GM23338 (cell line): ENCODE measurements at regions not wholly inside any gene's neighbourhood (a gene's known extent, or its start where the extent isn't known, plus 50 kb on each side); places are given as distances from the start of the nearest gene placed in this dataset.
A peak's percentile ranks its signal among the peaks of the same experiment; 100 is the strongest.

Experiments used
- ATAC-seq: fragments of 200-7000 bp; cut with Tn5 transposase; 3 replicates; pipeline ENCODE4 v1.9.1; 2020
- DNase-seq: peaks from one replicate; pipeline ENCODE4 v3.0.0-alpha.2; 2015; ENCODE audit warnings: low spot score
- H2AFZ ChIP-seq: fragments of 200-600 bp; sonication (generic); 2 replicates; pipeline ENCODE4 v1.8.0; 2016; ENCODE audit warnings: antibody characterized with exemption, mild to moderate bottlenecking, moderate library complexity
- H3F3A ChIP-seq: fragments of 200-600 bp; sonication (generic); replicated peaks from 2 replicates; pipeline ENCODE4 v1.8.0; 2017; ENCODE audit warnings: antibody characterized with exemption, mixed run types, low read depth
- H3K27ac ChIP-seq: fragments of 200-600 bp; sonication (generic); 2 replicates; pipeline ENCODE4 v1.6.1; 2016; ENCODE audit warnings: low read depth
- H3K27me3 ChIP-seq: fragments of 200-600 bp; sonication (generic); 2 replicates; pipeline ENCODE4 v1.8.0; 2016; ENCODE audit warnings: mild to moderate bottlenecking, mixed run types, moderate library complexity; ENCODE audit not compliant: insufficient read depth
- H3K36me3 ChIP-seq: fragments of 200-600 bp; sonication (generic); 2 replicates; pipeline ENCODE4 v1.8.0; 2016; ENCODE audit warnings: mild to moderate bottlenecking; ENCODE audit not compliant: insufficient read depth
- H3K4me1 ChIP-seq: fragments of 200-600 bp; sonication (generic); 2 replicates; pipeline ENCODE4 v1.8.0; 2016; ENCODE audit warnings: mild to moderate bottlenecking, moderate library complexity; ENCODE audit not compliant: insufficient read depth
- H3K4me2 ChIP-seq: fragments of 200-600 bp; sonication (generic); 2 replicates; pipeline ENCODE4 v1.7.1; 2017; ENCODE audit warnings: mixed run types
- H3K4me3 ChIP-seq: fragments of 200-600 bp; sonication (generic); 2 replicates; pipeline ENCODE4 v1.6.1; 2016; ENCODE audit warnings: mixed run types
- H3K79me2 ChIP-seq: fragments of 200-600 bp; sonication (generic); replicated peaks from 2 replicates; pipeline ENCODE4 v1.8.0; 2017; ENCODE audit warnings: mild to moderate bottlenecking; ENCODE audit not compliant: insufficient read depth
- H3K9me2 ChIP-seq: fragments of 200-600 bp; sonication (generic); 2 replicates; pipeline ENCODE4 v1.8.0; 2017; ENCODE audit not compliant: insufficient read depth
- H4K20me1 ChIP-seq: fragments of 200-600 bp; sonication (generic); replicated peaks from 2 replicates; pipeline ENCODE4 v1.8.0; 2017; ENCODE audit warnings: mild to moderate bottlenecking; ENCODE audit not compliant: insufficient read depth
- H3K27ac Mint-ChIP-seq: 2 replicates; pipeline ENCODE4 v1.8.0; 2020; ENCODE audit warnings: inconsistent platforms, mild to moderate bottlenecking, moderate library complexity, mixed read lengths
- H3K27me3 Mint-ChIP-seq: 3 replicates; pipeline ENCODE4 v1.8.0; 2022; ENCODE audit warnings: low read depth, mild to moderate bottlenecking, moderate library complexity, mixed read lengths, inconsistent platforms; ENCODE audit not compliant: insufficient read depth, poor library complexity
- H3K36me3 Mint-ChIP-seq: 3 replicates; pipeline ENCODE4 v1.8.0; 2021; ENCODE audit warnings: low read depth, mild to moderate bottlenecking, inconsistent platforms, moderate library complexity, mixed read lengths
- H3K4me1 Mint-ChIP-seq: 3 replicates; pipeline ENCODE4 v1.8.0; 2020; ENCODE audit warnings: mild to moderate bottlenecking, inconsistent platforms, mixed read lengths
- H3K4me3 Mint-ChIP-seq: 3 replicates; pipeline ENCODE4 v1.8.0; 2021; ENCODE audit warnings: moderate library complexity, mild to moderate bottlenecking, inconsistent platforms, mixed read lengths
- H3K9me3 Mint-ChIP-seq: 3 replicates; pipeline ENCODE4 v1.8.0; 2020; ENCODE audit warnings: moderate library complexity, mild to moderate bottlenecking, inconsistent platforms, mixed read lengths
- CREB1 ChIP-seq: fragments of 250-450 bp; sonication (Bioruptor Pico); IDR thresholded peaks from 2 replicates; pipeline ENCODE4 v1.5.0; 2020; ENCODE audit warnings: low read depth, mild to moderate bottlenecking, moderate library complexity
- CTCF ChIP-seq, 2 experiments: fragments of 200-600 bp in 1 of 2; sonication (generic) in 1 of 2; conservative IDR thresholded peaks; 2 replicates each; pipeline versions ENCODE4 v1.5.1 to v1.6.1; 2016 to 2017; ENCODE audit warnings: antibody characterized with exemption in 2 of 2, low read depth in 2 of 2, mild to moderate bottlenecking in 2 of 2, moderate library complexity in 1 of 2
- ETS1 ChIP-seq: IDR thresholded peaks from 2 replicates; pipeline ENCODE4 v1.6.1; 2016; ENCODE audit warnings: antibody characterized with exemption
- EZH2phosphoT487 ChIP-seq: fragments of 200-600 bp; sonication (generic); IDR thresholded peaks from one replicate; pipeline ENCODE4 v1.8.1; 2018; ENCODE audit warnings: antibody characterized with exemption; ENCODE audit not compliant: unreplicated experiment
- JUNB ChIP-seq: IDR thresholded peaks from one replicate; pipeline ENCODE4 v1.6.1; 2016; ENCODE audit warnings: antibody characterized with exemption; ENCODE audit not compliant: unreplicated experiment
- NANOG ChIP-seq: IDR thresholded peaks from 2 replicates; pipeline ENCODE4 v1.6.1; 2016; ENCODE audit warnings: antibody characterized with exemption, borderline replicate concordance
- STAT1 ChIP-seq: IDR thresholded peaks from one replicate; pipeline ENCODE4 v1.6.1; 2016; ENCODE audit warnings: antibody characterized with exemption; ENCODE audit not compliant: unreplicated experiment
- ZNF114 ChIP-seq: fragments of 250-450 bp; sonication (Bioruptor Pico); IDR thresholded peaks from 2 replicates; pipeline ENCODE4 v1.5.0; 2020; ENCODE audit warnings: mild to moderate bottlenecking, moderate library complexity
- TF ChIP-seq, protein P1 (sequence below): IDR thresholded peaks from one replicate; pipeline ENCODE4 v1.6.1; 2018; ENCODE audit warnings: antibody characterized with exemption; ENCODE audit not compliant: unreplicated experiment

GRCh38 chr5:82821846-82822633 lies 255.2 kb downstream of the TMEM167A start:
- H3K27ac ChIP-seq: no peak overlapping the region

GRCh38 chr5:82820961-82821845 lies 256.0 kb downstream of the TMEM167A start:
- peaks cover 10% of the 10 kb centered on the region for H3K4me1 Mint-ChIP-seq
- H3K36me3 Mint-ChIP-seq: no peaks in the 10 kb centered on the region
- ATAC-seq (no peak), DNase-seq (no peak)
- Histone ChIP-seq H3K9me2 (peaks cover 16% of the 10 kb centered on the region), H3K4me1 (peaks cover 14% of the 10 kb centered on the region), H4K20me1 (no peaks in the 10 kb centered on the region), H3K27ac (no peak overlapping the region), H3K27me3 (no peaks in the 10 kb centered on the region), H3K36me3 (no peaks in the 10 kb centered on the region; the same call in 1 of the 2 replicates), H3K4me3 (no peak overlapping the region), H3F3A (no peaks in the 10 kb centered on the region), H3K4me2 (no peak overlapping the region), H3K79me2 (no peaks in the 10 kb centered on the region), H2AFZ (peak overlapping the region; percentile 12; the same call in 1 of the 2 replicates)
- no peaks in the 10 kb centered on the region for H3K27me3 Mint-ChIP-seq
- H3K4me3 Mint-ChIP-seq: no peak overlapping the region
- H3K9me3 Mint-ChIP-seq: no peaks in the 10 kb centered on the region
- H3K27ac Mint-ChIP-seq: no peak overlapping the region
- TF ChIP-seq ETS1: no peak
- TF ChIP-seq, protein P1, sequence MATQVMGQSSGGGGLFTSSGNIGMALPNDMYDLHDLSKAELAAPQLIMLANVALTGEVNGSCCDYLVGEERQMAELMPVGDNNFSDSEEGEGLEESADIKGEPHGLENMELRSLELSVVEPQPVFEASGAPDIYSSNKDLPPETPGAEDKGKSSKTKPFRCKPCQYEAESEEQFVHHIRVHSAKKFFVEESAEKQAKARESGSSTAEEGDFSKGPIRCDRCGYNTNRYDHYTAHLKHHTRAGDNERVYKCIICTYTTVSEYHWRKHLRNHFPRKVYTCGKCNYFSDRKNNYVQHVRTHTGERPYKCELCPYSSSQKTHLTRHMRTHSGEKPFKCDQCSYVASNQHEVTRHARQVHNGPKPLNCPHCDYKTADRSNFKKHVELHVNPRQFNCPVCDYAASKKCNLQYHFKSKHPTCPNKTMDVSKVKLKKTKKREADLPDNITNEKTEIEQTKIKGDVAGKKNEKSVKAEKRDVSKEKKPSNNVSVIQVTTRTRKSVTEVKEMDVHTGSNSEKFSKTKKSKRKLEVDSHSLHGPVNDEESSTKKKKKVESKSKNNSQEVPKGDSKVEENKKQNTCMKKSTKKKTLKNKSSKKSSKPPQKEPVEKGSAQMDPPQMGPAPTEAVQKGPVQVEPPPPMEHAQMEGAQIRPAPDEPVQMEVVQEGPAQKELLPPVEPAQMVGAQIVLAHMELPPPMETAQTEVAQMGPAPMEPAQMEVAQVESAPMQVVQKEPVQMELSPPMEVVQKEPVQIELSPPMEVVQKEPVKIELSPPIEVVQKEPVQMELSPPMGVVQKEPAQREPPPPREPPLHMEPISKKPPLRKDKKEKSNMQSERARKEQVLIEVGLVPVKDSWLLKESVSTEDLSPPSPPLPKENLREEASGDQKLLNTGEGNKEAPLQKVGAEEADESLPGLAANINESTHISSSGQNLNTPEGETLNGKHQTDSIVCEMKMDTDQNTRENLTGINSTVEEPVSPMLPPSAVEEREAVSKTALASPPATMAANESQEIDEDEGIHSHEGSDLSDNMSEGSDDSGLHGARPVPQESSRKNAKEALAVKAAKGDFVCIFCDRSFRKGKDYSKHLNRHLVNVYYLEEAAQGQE: no peak
- TF ChIP-seq ZNF114 (CRISPR knock-in tag): no peak
- no peak for TF ChIP-seq STAT1
- no peak for TF ChIP-seq NANOG
- no peak for TF ChIP-seq CTCF (conservative IDR thresholded peaks at IDR 0.05; ENCODE audit: low read depth in 2 of 2)
- no peak for TF ChIP-seq EZH2phosphoT487
- no peak for TF ChIP-seq CREB1 (CRISPR knock-in tag)

More at GRCh38 chr5:82821846-82822633, 255.2 kb downstream of the TMEM167A start:
- Histone ChIP-seq H3K4me3 (no peak overlapping the region), H3K36me3 (no peaks in the 10 kb centered on the region; the same call in 1 of the 2 replicates), H3F3A (no peaks in the 10 kb centered on the region), H3K9me2 (peaks cover 10% of the 10 kb centered on the region), H4K20me1 (no peaks in the 10 kb centered on the region), H3K4me2 (no peak overlapping the region), H3K27me3 (no peaks in the 10 kb centered on the region), H2AFZ (peak overlapping the region; percentile 12; the same call in 1 of the 2 replicates), H3K4me1 (peaks cover 14% of the 10 kb centered on the region), H3K79me2 (no peaks in the 10 kb centered on the region)
- Mint-ChIP-seq H3K27me3 (no peaks in the 10 kb centered on the region), H3K4me1 (peaks cover 10% of the 10 kb centered on the region; the same call in 2 of the 3 replicates), H3K36me3 (no peaks in the 10 kb centered on the region), H3K27ac (0 out of 2 replicates have a peak overlapping the region, but pooled peaks have one; percentile 29), H3K9me3 (no peaks in the 10 kb centered on the region), H3K4me3 (no peak overlapping the region)
- no peak for DNase-seq
- peak; percentile 41; the same call in 2 of the 3 replicates for ATAC-seq
- no peak for TF ChIP-seq JUNB
- no peak for TF ChIP-seq CREB1 (CRISPR knock-in tag)
- TF ChIP-seq, protein P1: no peak
- no peak for TF ChIP-seq STAT1
